K562 (cell line): ENCODE measurements at regions not wholly inside any gene's neighbourhood (a gene's known extent, or its start where the extent isn't known, plus 50 kb on each side); places are given as distances from the start of the nearest gene placed in this dataset.

Experiments used
- ATAC-seq: fragments of 200-7000 bp; cut with Tn5 transposase; 3 replicates; pipeline ENCODE4 v1.9.1; 2020; ENCODE audit warnings: moderate library complexity
- BruUV-seq: library from RNA; stranded (reverse); fragments of 400-500 nt; replicated peaks from 2 replicates; lab custom pipeline; 2021; lab: Mats Ljungman, UMichigan
- CTCF ChIA-PET: fragments of 300-600 bp; formaldehyde crosslinking; extraction: SDS; loops from one replicate; lab custom pipeline; 2021; ENCODE audit warnings: low intra/inter-chr PET ratio; lab: Yijun Ruan, JAX
- POLR2A ChIA-PET: fragments of 300-600, 350-650 bp; sonication (Branson Sonifier 250); formaldehyde crosslinking; extraction: SDS; loops from one replicate; lab custom pipeline; 2021; ENCODE audit warnings: antibody characterized with exemption, inconsistent platforms; lab: Yijun Ruan, JAX
- DNase-seq, 4 experiments: peaks; one replicate each; pipeline versions ENCODE4 v3.0.0 to v3.0.0-alpha.2; 2011 to 2018; ENCODE audit warnings: low spot score in 3 of 4, mixed read lengths in 3 of 4; ENCODE audit errors: extremely low read depth in 1 of 4
- FAIRE-seq: peaks from 2 replicates; lab custom pipeline; 2011; peaks lifted over from hg19 to GRCh38; lab: Jason Lieb, UNC
- H2AFZ ChIP-seq: 2 replicates; pipeline ENCODE4 v1.6.0; 2011; ENCODE audit warnings: low read depth, low read length, control low read depth, inconsistent platforms
- H3K27ac ChIP-seq: fragments of 200-600 bp; 3 replicates; pipeline ENCODE4 v1.8.0; 2011; ENCODE audit warnings: low read depth, mild to moderate bottlenecking, control low read depth, inconsistent platforms, low read length, moderate library complexity, mixed read lengths; ENCODE audit errors: extremely low read depth
- H3K27me3 ChIP-seq, 2 experiments: fragments of 300-600 bp in 1 of 2; 2 replicates in 1 of 2; 3 replicates in 1 of 2; pipeline versions ENCODE4 v1.6.0 to v1.8.0; 2011; ENCODE audit warnings: inconsistent platforms in 2 of 2, low read length in 2 of 2, mild to moderate bottlenecking in 1 of 2, mixed read lengths in 1 of 2, moderate library complexity in 1 of 2; ENCODE audit not compliant: control insufficient read depth in 2 of 2, insufficient read depth in 2 of 2
- H3K36me3 ChIP-seq: fragments of 300-600 bp; 3 replicates; pipeline ENCODE4 v1.8.0; 2011; ENCODE audit warnings: mild to moderate bottlenecking, low read length, inconsistent platforms; ENCODE audit not compliant: control insufficient read depth, insufficient read depth
- H3K4me1 ChIP-seq, 2 experiments: fragments of 200-600 bp in 1 of 2; replicated peaks in 1 of 2; 2 replicates in 1 of 2; 3 replicates in 1 of 2; pipeline versions ENCODE4 v1.5.1 to v1.8.0; 2011; ENCODE audit warnings: inconsistent platforms in 2 of 2, low read length in 2 of 2, mild to moderate bottlenecking in 1 of 2, mixed read lengths in 1 of 2, moderate library complexity in 1 of 2; ENCODE audit not compliant: control insufficient read depth in 2 of 2, insufficient read depth in 2 of 2
- H3K4me2 ChIP-seq: 2 replicates; pipeline ENCODE4 v1.6.1; 2011; ENCODE audit warnings: low read length, control low read depth, inconsistent platforms, mixed read lengths; ENCODE audit not compliant: insufficient read depth
- H3K4me3 ChIP-seq: fragments of 200-600 bp; sonication (generic), shearing (Covaris generic); 2 replicates; pipeline ENCODE4 v1.5.1; 2016; ENCODE audit warnings: control low read depth, inconsistent platforms
- H3K79me2 ChIP-seq: fragments of 200-600 bp; 3 replicates; pipeline ENCODE4 v1.8.0; 2011; ENCODE audit warnings: low read length, inconsistent platforms; ENCODE audit not compliant: control insufficient read depth, insufficient read depth
- H3K9ac ChIP-seq, 2 experiments: 2 replicates each; pipeline versions ENCODE4 v1.6.0 to v1.6.1; 2011; ENCODE audit warnings: low read depth in 2 of 2, low read length in 2 of 2, control low read depth in 1 of 2, inconsistent platforms in 1 of 2, mild to moderate bottlenecking in 1 of 2, mixed read lengths in 1 of 2; ENCODE audit not compliant: insufficient read depth in 1 of 2
- H3K9me1 ChIP-seq: one replicate; pipeline ENCODE4 v1.6.0; 2011; ENCODE audit warnings: inconsistent platforms, mild to moderate bottlenecking, low read length, moderate library complexity; ENCODE audit not compliant: control insufficient read depth, insufficient read depth
- H3K9me3 ChIP-seq: replicated peaks from 2 replicates; pipeline ENCODE4 v1.5.1; 2011; ENCODE audit warnings: low read depth, low read length, inconsistent platforms; ENCODE audit not compliant: control insufficient read depth, insufficient read depth
- H4K20me1 ChIP-seq: replicated peaks from 2 replicates; pipeline ENCODE4 v1.6.1; 2011; ENCODE audit warnings: low read length, inconsistent platforms, mixed read lengths; ENCODE audit not compliant: control insufficient read depth, insufficient read depth
- ARID4B ChIP-seq: sonication (generic); formaldehyde crosslinking; IDR thresholded peaks from 2 replicates; pipeline ENCODE4 v1.8.0; 2022; ENCODE audit warnings: mild to moderate bottlenecking, missing genetic modification reagents
- BHLHE40 ChIP-seq: IDR thresholded peaks from 2 replicates; pipeline ENCODE4 v1.6.1; 2011; ENCODE audit warnings: low read length, improper control_type of control experiment
- BRD9 ChIP-seq: fragments of 450-650 bp; IDR thresholded peaks from 2 replicates; pipeline ENCODE4 v1.6.1; 2018; ENCODE audit warnings: low read depth; ENCODE audit not compliant: partially characterized antibody
- CHCHD3 ChIP-seq: fragments of 250-450 bp; sonication (Bioruptor Pico); IDR thresholded peaks from 2 replicates; pipeline ENCODE4 v2.1.2; 2022; ENCODE audit warnings: mild to moderate bottlenecking
- GABPB2 ChIP-seq: fragments of 250-450 bp; sonication (Bioruptor Pico); conservative IDR thresholded peaks from 2 replicates; pipeline ENCODE4 v1.5.1; 2021; ENCODE audit warnings: mild to moderate bottlenecking
- MAZ ChIP-seq, 2 experiments: fragments of 450-650 bp in 1 of 2; sonication (generic) in 1 of 2; formaldehyde crosslinking; IDR thresholded peaks in 1 of 2; conservative IDR thresholded peaks in 1 of 2; 2 replicates each; pipeline versions ENCODE4 v1.4.0 to v1.5.0; 2020; ENCODE audit warnings: mild to moderate bottlenecking in 1 of 2, missing genetic modification reagents in 1 of 2
- MLX ChIP-seq, 2 experiments: fragments of 450-650 bp in 1 of 2; sonication (generic) in 1 of 2; formaldehyde crosslinking; conservative IDR thresholded peaks; 2 replicates each; pipeline versions ENCODE4 v1.4.0 to v1.8.1; 2020 to 2022; ENCODE audit warnings: mild to moderate bottlenecking in 1 of 2, missing genetic modification reagents in 1 of 2
- NCOR1 ChIP-seq: fragments of 450-650 bp; IDR thresholded peaks from 2 replicates; pipeline ENCODE4 v1.6.1; 2016; ENCODE audit warnings: mild to moderate bottlenecking, moderate library complexity
- NR2C2 ChIP-seq, 2 experiments: fragments of 200-800 bp in 1 of 2; sonication (Bioruptor generic) in 1 of 2; sonication (generic) in 1 of 2; formaldehyde crosslinking in 1 of 2; IDR thresholded peaks; 2 replicates each; pipeline versions ENCODE4 v1.6.1 to v1.8.0; 2016 to 2022; ENCODE audit warnings: mild to moderate bottlenecking in 1 of 2, missing compliant biosample characterization in 1 of 2, missing genetic modification characterization in 1 of 2, missing genetic modification reagents in 1 of 2
- POLR3G ChIP-seq: IDR thresholded peaks from 2 replicates; pipeline ENCODE4 v1.6.1; 2011; ENCODE audit not compliant: insufficient read length, insufficient replicate concordance; ENCODE audit errors: extremely low read depth
- ZNF23 ChIP-seq: fragments of 250-450 bp; sonication (Bioruptor Pico); IDR thresholded peaks from 2 replicates; pipeline ENCODE4 v1.4.0; 2020; ENCODE audit warnings: mild to moderate bottlenecking
- ZNF444 ChIP-seq: fragments of 250-450 bp; sonication (Bioruptor Pico); IDR thresholded peaks from 2 replicates; pipeline ENCODE4 v1.4.0; 2020; ENCODE audit warnings: mild to moderate bottlenecking, moderate library complexity
- ZNF717 ChIP-seq: fragments of 250-450 bp; sonication (Bioruptor Pico); IDR thresholded peaks from 2 replicates; pipeline ENCODE4 v1.5.0; 2021
- WGBS: fragments of 100-300 bp; shearing (Covaris generic); methylation state at CpG from one replicate; pipeline ENCODE4 v1.1.6; 2016; ENCODE audit warnings: low coverage, mixed read lengths; ENCODE audit not compliant: insufficient coverage; ENCODE audit errors: missing lambda C conversion rate; 5-methylcytosine and 5-hydroxymethylcytosine counted together
- in situ Hi-C: fragments of 300-500 bp; cut with MboI; formaldehyde crosslinking; loops from 4 replicates; pipeline ENCODE4 v1.15.0; 2018; ENCODE audit warnings: inconsistent platforms, mixed read lengths
- intact Hi-C: fragments of 100-400 bp; cut with micrococcal nuclease; formaldehyde crosslinking; loops from 2 replicates; pipeline ENCODE4 v1.14.2; 2022

- TF ChIP-seq NCOR1 = no peak
- no peak for TF ChIP-seq MLX (CRISPR knock-in tag; conservative IDR thresholded peaks at IDR 0.05)
- TF ChIP-seq BHLHE40 = no peak
- no peak for TF ChIP-seq CHCHD3 (CRISPR knock-in tag)
- no peak for TF ChIP-seq ZNF444 (CRISPR knock-in tag)
- TF ChIP-seq ZNF717 (CRISPR knock-in tag) = no peak
- no peak for TF ChIP-seq NR2C2 (CRISPR knock-in tag; IDR thresholded peaks at IDR 0.05)
- TF ChIP-seq NR2C2 (tag; IDR thresholded peaks at IDR 0.05) = no peak
Observed at GRCh38 chr5:126099077-126099476, 324.1 kb upstream of the GRAMD2B start (continued).

GRCh38 chr5:126100767-126101166, 322.4 kb upstream of the GRAMD2B start:
- no peak overlapping the region for H2AFZ ChIP-seq
- POLR2A ChIA-PET = no interaction called here
- no peaks in the 10 kb centered on the region for H3K36me3 ChIP-seq
- ATAC-seq = no peak
- no peaks in the 10 kb centered on the region for H3K27me3 ChIP-seq
- WGBS = 0% methylated on average over 4 of the region's 5 CpGs
- no peak for FAIRE-seq
- no peak for TF ChIP-seq MAZ (CRISPR knock-in tag; conservative IDR thresholded peaks at IDR 0.05 in 1 of 2, IDR thresholded peaks at IDR 0.05 in 1 of 2)
- no peak for TF ChIP-seq BRD9
- TF ChIP-seq ZNF23 (CRISPR knock-in tag) = no peak
- TF ChIP-seq ARID4B (CRISPR knock-in tag) = no peak
- TF ChIP-seq GABPB2 (CRISPR knock-in tag) = no peak
- TF ChIP-seq POLR3G = no peak
- intact Hi-C loops (no loop called here), in situ Hi-C loops (no loop called here)
- no peaks in the 10 kb centered on the region for H3K9me1 ChIP-seq
- no TSS peak for BruUV-seq
- H3K4me3 ChIP-seq = no peak overlapping the region
- no peak overlapping the region for H3K9ac ChIP-seq
- no peaks in the 10 kb centered on the region for H3K4me1 ChIP-seq
- H3K9me3 ChIP-seq = no peaks in the 10 kb centered on the region
- no peaks in the 10 kb centered on the region for H3K79me2 ChIP-seq
- no peaks in the 10 kb centered on the region for H4K20me1 ChIP-seq
- no peak overlapping the region for H3K4me2 ChIP-seq
- no peak for DNase-seq
- no peak overlapping the region for H3K27ac ChIP-seq
- CTCF ChIA-PET = no interaction called here
